ENCODE measurements at regions not wholly inside any gene's neighbourhood (a gene's known extent, or its start where the extent isn't known, plus 50 kb on each side); places are given as distances from the start of the nearest gene placed in this dataset.
"Not testable (repeated sequence)": the region's sequence is repeated elsewhere in the genome, so short reads cannot be mapped to it uniquely, and the experiment has no call there.

DNA sequence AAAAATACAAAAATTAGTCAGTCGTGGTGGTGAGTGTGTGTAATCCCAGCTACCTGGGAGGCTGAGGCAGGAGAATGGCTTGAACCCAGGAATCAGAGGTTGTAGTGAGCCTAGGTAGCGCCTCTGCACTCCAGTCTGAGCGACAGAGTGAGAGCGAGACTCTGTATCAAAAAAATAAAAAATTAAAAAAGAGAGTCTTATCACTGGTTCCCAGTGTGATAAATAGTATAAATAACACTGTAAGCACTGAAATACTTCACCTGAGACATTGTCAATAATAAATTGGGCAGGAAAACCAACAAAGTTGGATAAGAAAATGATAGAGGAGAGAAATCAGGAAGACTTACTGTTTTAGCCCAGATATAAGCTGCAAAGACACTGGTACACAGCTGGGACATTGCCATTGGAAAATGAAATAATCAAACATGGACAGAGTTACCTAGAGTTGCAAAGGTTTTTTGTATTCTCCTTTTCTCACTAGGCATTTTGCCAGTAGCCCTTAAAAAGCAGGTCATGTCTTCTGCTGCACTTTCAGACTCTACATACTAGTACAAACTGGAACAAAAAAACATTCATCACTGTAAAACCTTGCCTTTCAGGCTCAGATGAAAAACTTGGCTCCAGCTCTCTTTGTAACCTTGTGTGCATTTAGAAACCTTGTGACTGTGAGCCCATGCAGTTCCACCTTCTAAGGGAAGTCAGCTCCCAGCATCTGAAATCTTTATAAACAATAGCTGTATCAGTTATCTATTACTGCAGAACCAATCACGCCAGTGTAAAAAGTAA lies 55.0 kb upstream of the PPP1R2C start:
- DNase-seq: no peak
- in situ Hi-C loops (cut with MboI; ENCODE audit: low pct_unique_long_range_greater_than_20kb, low sequenced_read_pairs): no loop called here

DNA sequence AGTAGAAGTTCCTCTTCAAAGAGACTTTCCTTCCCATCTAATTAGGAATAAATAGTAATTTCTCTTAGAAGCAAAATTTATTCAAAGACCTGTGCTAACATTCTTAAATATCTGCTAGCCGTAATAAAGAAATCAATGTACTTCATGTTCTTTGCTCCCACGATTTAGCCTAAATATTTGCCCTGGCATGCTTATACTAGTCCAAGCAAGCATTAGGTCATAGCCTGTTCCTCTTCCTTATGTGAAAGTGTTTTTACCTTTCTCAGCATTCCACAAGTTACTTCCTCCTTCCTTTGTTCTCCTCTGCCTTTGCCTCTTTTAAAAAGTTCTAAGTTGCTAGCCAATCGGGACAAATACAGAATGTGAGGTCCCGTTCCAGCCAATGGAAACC lies 55.6 kb upstream of the PPP1R2C start:
- in situ Hi-C loops (cut with MboI; ENCODE audit: low pct_unique_long_range_greater_than_20kb, low sequenced_read_pairs): not testable (repeated sequence)
- DNase-seq: peak; percentile 19

DNA sequence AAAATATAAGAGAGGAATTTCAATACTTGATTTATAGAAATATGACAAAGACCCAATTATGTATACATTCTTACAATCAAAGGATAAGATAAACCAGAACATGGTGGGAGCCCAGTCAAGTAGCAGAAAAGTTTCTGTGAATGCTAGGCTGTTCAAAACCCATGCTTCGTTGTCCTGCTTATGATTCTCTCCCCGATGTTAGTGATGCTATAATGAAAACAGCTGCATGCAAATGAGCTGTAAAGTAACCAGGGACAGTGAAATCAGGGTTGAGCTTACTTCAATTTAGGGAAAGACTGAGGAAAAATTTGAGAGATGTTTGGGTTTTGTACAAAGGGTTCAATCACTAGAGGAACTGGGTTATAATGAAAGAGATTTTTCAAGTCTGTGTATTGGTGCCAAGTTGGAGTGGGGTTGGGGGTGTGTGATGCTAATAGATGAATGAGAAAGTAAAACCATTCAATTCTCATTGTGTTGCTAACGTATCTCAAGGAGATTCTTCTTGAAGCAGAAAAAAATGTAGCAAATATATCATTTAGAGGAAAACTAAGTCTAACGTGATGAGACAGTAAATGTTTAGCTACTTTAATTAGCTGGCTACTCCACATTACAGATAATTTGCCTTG lies 59.3 kb upstream of the PPP1R2C start:
- DNase-seq: no peak
- in situ Hi-C loops (cut with MboI; ENCODE audit: low pct_unique_long_range_greater_than_20kb, low sequenced_read_pairs): no loop called here

DNA sequence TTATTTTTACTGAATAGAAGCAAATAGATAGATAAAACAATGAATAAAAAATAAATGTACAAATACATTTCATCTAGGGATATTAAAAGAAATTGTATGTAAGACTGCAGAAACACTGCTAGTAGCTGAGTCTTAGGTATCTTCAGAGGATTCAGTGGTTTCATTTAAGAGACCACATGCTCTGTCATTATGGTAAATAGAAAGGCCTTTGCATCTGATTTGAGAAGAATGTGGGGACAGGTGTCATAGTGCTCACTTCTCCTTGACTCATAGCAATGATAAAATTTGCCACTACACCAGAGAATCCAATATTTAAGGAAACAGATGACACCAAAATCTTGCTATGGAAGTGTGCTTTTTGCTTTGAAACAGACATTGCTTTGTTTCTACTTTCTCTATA lies 59.8 kb upstream of the PPP1R2C start:
- DNase-seq: no peak
- in situ Hi-C loops (cut with MboI; ENCODE audit: low pct_unique_long_range_greater_than_20kb, low sequenced_read_pairs): no loop called here

DNA sequence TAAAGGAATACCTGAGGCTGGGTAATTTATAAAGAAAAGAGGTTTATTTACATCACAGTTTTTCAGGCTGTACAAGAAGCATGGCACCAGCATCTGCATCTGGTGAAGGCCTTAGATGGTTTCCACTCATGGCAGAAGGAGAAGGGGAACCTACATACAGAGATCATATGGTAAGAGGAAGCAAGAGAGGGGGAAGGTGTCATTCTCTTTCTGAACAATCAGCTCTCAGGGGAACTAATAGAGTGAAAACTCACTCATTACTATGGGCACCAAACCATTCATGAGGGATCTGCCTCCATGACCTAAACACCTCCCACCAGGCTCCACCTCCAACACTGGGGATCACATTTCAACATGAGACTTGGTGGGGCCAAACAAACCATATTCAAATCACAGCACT lies 61.7 kb upstream of the PPP1R2C start:
- no peak for DNase-seq
- in situ Hi-C loops (cut with MboI; ENCODE audit: low pct_unique_long_range_greater_than_20kb, low sequenced_read_pairs): no loop called here

DNA sequence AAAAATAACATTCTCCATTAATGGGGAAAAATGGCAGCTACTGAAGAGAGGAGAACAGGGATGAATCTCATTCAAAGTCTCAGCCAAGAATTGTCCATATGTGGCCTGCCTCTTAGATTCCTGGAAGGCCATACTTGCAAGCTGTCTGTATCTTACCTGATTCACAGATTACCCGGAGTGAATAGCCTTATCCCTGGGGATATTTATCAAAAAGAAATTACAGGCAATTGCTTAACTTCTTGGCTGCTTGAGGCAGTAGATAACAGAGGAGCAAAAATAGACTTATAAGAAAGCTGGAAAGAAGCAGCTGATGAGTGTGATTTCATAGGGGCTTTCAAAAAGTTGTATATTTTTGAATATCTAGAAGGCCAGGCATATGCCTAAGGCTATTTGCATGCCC lies 68.8 kb upstream of the PPP1R2C start:
- in situ Hi-C loops (cut with MboI; ENCODE audit: low pct_unique_long_range_greater_than_20kb, low sequenced_read_pairs): no loop called here
- no peak for DNase-seq

DNA sequence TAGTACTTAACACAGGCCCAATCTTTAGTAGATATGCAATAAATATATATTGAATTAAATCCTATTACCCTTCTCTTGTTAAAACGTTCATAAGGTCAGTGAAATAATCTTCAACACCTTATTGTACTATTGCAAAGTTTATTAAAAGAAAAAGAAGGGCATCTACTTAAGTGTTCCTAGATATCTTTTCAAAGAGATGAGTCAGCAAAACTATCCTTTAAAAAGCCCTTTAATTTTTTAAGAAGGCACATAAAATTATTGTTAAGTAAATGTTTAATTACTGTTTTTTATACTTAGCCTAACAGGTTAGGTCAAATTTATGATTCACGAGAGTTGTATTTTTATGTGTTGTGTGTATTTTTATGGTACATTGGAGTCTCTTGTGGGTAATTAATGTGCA lies 77.3 kb upstream of the PPP1R2C start:
- in situ Hi-C loops (cut with MboI; ENCODE audit: low pct_unique_long_range_greater_than_20kb, low sequenced_read_pairs): no loop called here

DNA sequence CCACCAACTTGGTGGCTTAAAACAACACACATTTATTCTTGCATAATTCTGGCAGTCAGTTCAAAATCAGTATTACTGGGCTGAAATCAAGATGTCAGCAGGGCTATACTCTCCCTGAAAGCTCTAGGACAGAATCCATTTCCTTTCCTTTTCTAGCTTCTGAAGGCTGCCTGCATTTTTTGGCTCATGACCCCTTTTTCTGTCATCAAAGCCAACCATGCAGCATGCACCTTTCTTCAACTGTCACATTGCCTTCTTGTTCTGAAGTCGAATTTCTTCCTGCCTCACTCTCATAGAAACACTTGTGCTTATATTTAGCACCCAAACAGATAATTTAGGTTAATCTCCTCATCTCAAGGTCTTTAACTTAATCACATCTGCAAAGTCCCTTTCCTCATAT lies 79.8 kb upstream of the PPP1R2C start:
- DNase-seq: no peak
- in situ Hi-C loops (cut with MboI; ENCODE audit: low pct_unique_long_range_greater_than_20kb, low sequenced_read_pairs): no loop called here

More for the DNA sequence above, 77.3 kb upstream of the PPP1R2C start:
- no peak for DNase-seq

DNA sequence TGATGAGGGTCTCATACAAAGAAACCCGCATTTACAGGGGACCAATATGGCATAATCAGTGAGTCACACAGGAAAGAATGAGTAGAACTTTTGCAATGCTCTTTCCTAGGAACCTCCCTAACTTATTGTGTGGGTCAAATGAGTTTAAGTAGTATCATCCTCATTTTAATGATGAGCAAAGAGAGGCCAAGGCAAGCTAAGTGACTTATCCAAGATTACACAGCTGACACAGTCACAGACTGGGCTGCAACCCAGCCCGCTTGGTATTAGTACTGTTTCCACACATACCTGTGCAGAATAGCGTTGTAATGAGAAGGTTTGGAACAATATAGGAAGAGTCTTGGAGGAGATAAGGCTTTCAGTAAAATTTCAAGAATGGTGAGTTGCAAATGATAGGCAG lies 91.0 kb upstream of the PPP1R2C start:
- in situ Hi-C loops (cut with MboI; ENCODE audit: low pct_unique_long_range_greater_than_20kb, low sequenced_read_pairs): no loop called here
- no peak for DNase-seq

DNA sequence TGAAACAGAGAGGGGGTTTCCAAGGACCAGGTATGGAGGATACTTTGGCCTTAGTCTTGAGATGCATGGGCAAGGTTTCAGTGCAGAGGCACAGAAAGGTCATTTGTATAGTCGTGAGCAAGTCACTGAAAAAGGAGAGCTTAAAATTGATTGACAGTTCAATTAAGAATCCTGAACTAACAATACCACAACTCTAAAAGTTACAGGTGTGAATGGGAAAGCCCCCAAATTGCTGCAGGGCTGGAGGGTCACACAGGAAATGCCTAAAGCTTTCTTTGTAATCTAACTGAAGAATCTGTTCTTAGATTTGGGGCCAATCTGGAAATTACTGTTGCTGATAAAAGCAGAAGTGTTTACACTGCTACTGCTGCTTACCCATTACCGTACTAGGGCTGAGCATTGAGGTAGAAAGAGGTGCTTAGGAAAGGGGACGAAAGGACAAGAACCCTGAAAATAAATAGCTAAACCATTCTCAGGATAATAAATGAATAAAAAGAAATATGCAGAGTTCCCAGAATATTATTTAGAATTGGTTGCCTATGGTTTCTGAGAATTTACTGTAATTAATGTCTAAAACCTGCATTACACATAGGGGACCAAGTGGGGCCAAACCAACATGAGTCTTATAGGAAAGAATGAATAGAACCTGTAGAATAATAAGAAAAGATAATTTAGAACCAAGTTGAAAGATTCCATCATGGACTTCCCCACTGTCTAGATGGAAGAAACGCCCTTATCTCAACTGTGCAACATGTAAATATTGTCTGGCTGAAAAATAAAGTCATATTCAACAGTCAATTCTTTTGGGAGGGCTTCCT lies 91.9 kb upstream of the PPP1R2C start:
- DNase-seq: no peak
- in situ Hi-C loops (cut with MboI; ENCODE audit: low pct_unique_long_range_greater_than_20kb, low sequenced_read_pairs): no loop called here

DNA sequence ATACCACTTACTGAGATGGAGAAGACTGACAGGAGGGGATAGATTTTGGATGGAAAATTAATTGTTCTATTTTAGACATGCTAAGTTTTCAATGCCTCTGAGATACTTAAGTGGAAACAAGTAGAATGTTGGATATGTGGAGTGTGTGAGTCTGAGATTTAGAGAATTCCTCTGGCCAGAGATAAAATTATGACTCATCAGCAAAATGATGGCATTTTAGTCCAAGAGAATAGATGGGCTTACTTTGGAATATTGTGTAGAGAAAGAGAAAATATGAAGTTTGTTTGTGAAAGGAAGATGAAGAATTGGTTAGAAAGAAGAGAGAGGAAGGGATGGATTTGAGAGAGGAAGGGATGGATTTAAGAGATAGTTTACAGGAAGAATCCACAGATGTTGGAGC lies 108.6 kb upstream of the PPP1R2C start:
- DNase-seq: no peak
- in situ Hi-C loops (cut with MboI; ENCODE audit: low pct_unique_long_range_greater_than_20kb, low sequenced_read_pairs): no loop called here

DNA sequence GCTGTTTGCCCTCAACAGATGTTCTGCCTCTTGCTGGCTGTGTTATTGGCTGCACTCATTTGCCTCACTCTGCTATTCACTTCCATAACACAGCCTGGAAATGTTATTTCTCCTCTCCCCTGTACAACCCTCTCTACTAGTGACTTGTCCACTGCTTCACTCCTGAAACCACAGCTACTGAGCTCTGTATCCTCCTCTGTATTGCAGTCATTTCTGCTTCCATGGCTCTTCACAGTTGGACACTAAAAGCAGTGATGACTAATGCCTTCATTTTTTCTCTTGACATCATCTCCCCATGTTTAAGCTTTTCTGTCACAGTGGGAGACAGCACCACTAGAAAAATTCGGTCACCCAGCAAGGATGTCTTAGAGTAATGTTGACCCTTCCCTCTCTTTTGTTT lies 123.0 kb upstream of the PPP1R2C start:
- no peak for DNase-seq
- in situ Hi-C loops (cut with MboI; ENCODE audit: low pct_unique_long_range_greater_than_20kb, low sequenced_read_pairs): no loop called here

DNA sequence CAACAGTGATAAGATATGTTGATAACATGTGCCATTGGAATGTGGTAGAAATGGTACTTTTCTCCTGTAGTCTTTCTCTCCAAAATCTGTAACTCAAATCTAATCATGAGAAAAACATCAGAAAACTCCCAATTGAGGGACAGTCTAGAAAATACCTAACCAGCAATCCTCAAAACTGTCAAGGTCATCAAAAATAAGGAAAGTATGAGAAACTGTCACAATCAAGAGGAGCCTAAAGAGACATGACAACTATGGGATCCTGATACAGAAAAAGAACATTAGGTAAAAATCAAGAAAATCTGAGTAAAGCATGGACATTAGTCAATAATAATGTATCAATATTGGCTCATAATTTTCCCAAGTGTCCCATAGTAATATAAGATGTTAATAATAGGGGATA lies 124.5 kb upstream of the PPP1R2C start:
- in situ Hi-C loops (cut with MboI; ENCODE audit: low pct_unique_long_range_greater_than_20kb, low sequenced_read_pairs): no loop called here
- no peak for DNase-seq

DNA sequence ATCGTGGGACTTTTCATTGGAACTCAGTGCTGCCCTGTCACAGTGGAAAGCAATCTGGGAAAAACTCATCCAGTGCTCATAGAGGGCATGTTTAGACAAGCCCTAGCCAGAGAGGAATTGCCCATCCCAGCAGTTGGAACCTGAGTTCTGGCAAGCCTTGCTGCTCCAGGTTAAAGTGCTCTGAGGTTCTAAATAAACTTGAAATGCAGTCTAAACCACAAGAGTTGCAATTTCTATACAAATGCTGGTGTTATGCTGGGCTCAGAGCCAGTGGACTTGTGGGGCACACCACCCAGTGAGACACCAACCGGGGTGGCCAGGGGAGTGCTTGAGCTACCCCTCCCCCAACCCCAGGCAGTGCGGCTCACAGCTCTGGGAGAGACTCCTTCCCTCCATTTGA lies 142.8 kb upstream of the PPP1R2C start:
- in situ Hi-C loops (cut with MboI; ENCODE audit: low pct_unique_long_range_greater_than_20kb, low sequenced_read_pairs): no loop called here
- DNase-seq: no peak

DNA sequence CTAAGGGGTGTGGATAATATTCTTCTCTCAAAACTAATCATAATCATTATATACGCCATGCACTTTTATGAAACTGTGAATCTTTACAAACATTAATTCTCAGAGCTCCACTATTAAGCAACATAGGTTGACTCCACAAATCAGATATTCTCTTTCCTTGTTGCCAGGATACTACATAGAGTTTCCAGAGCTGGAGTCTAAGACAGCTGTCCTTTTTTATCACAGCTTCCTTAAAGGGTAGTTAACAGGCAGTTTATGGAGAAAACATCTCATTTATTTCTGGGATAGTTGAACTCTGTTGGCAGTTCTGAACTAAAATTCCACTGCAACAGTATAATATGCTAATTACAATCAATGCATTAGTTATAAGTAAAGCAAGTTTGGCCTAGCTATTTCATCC lies 152.1 kb upstream of the PPP1R2C start:
- in situ Hi-C loops (cut with MboI; ENCODE audit: low pct_unique_long_range_greater_than_20kb, low sequenced_read_pairs): no loop called here
- no peak for DNase-seq

DNA sequence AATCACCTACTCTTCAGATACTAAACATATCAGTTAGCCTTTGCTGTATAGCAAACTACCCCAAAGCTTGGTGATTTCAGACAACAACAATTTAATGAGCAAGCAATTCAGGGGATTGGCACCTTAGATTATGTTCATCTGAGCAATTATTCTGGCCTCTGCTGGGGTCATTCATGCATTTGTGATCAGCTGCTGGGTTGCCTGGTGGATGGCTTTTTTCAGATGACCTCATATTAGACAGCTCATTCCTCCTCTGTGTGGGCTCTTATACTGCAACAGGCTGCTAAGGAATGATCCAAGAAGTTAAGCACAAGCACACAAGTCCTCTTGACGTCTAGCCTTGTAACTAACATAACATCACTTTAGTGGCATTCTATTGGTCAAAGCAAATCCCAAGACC lies 153.0 kb upstream of the PPP1R2C start:
- in situ Hi-C loops (cut with MboI; ENCODE audit: low pct_unique_long_range_greater_than_20kb, low sequenced_read_pairs): no loop called here

DNA sequence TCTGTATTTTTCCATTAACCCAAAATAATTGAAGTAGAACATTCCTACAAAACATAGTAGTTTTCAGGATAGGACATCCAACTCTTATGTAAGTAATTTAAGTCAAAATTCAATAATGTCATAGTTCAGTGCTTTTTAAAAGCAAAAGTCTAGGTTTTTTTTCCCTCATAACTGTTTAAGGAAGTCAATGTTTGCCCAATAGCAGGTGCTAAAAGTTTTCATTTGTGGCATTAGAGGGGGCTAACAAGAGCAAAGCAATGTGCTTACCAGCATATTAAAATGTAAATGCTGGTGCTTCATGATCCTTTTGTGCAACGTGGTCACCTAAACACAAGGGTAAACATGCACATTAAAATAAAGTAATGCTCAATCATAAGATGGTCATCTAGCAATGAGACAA lies 155.2 kb upstream of the PPP1R2C start:
- peak; percentile 15 for DNase-seq
- in situ Hi-C loops (cut with MboI; ENCODE audit: low pct_unique_long_range_greater_than_20kb, low sequenced_read_pairs): no loop called here

More for the DNA sequence above, 153.0 kb upstream of the PPP1R2C start:
- DNase-seq: no peak

DNA sequence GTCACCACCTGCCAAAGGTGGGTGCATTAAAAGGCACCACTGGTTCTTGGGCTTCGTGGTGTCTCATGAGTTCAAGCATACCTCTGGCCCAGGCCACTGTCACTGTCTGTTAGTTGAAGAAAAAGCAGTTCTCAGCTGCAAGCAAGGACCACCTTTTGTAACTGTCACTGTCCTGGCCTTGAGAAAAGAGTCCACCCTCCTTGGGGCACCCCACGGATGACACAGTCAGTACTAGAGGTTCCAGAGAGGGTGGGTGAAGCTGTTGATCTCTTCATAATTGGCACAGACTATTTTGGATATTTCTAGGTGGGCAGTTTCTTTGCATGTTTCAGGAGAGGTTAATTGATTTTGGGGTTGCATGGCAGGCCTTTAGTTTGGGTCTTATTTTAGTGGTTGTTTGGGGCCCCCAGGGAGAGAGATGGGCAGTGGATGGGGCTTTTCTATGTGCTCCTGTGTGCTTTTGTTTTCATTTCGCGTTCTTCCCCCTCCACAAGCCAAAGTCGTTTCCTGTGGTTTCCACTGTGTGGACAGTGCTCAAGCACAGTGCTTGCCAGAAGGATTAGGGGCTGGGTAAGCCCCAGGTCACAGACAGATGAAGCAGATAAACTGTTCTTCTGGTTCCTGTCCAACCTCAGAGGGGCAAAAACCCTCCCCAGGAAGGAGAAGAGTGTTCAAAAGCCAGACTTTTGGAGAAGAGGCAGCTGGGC lies 156.2 kb upstream of the PPP1R2C start:
- DNase-seq: peak; percentile 91

DNA sequence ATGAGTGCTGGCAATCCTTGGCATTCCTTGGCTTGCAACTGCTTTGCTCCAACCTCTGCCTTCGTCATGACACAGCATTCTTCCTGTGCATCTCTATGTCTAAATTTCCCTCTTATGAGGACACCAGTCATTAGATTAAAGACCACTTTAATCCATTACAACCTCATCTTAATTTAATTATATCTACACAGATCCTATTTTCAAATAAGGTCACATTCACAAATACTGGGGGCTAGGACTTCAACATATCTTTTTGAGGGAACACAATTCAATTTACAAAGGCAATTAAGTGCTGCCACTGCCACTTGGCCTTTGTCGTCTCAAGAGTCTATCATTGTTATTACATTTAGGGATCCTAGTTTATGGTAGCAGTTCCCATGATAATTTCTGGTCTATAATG lies 163.7 kb upstream of the PPP1R2C start:
- in situ Hi-C loops (cut with MboI; ENCODE audit: low pct_unique_long_range_greater_than_20kb, low sequenced_read_pairs): no loop called here
- DNase-seq: no peak

More for the DNA sequence above, 156.2 kb upstream of the PPP1R2C start:
- in situ Hi-C loops (cut with MboI; ENCODE audit: low pct_unique_long_range_greater_than_20kb, low sequenced_read_pairs): no loop called here
